ENCODE measurements at regions not wholly inside any gene's neighbourhood (a gene's known extent, or its start where the extent isn't known, plus 50 kb on each side); places are given as distances from the start of the nearest gene placed in this dataset.
"Not testable (repeated sequence)": the region's sequence is repeated elsewhere in the genome, so short reads cannot be mapped to it uniquely, and the experiment has no call there.

DNA sequence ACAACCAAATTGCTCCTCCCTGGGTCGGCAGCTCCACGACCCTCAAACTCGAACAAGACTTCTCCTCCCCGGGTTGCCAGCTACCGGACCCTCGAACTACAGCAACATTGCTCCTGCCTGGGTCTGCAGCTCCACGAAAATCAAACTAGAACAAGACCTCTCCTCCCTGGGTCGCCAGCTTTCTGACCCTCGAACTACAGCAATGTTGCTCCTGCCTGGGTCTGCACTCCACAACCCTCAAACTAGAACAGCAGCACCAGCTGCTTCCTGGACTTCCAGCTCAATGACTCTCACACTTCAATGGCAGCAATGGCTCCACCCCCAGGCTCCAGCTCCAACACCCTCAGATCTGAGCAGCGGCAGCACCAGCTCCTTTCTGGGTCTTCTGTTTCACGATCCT lies 311.6 kb downstream of the PREX1 start:
- TF ChIP-seq, protein P1, sequence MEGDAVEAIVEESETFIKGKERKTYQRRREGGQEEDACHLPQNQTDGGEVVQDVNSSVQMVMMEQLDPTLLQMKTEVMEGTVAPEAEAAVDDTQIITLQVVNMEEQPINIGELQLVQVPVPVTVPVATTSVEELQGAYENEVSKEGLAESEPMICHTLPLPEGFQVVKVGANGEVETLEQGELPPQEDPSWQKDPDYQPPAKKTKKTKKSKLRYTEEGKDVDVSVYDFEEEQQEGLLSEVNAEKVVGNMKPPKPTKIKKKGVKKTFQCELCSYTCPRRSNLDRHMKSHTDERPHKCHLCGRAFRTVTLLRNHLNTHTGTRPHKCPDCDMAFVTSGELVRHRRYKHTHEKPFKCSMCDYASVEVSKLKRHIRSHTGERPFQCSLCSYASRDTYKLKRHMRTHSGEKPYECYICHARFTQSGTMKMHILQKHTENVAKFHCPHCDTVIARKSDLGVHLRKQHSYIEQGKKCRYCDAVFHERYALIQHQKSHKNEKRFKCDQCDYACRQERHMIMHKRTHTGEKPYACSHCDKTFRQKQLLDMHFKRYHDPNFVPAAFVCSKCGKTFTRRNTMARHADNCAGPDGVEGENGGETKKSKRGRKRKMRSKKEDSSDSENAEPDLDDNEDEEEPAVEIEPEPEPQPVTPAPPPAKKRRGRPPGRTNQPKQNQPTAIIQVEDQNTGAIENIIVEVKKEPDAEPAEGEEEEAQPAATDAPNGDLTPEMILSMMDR (IDR thresholded peaks at IDR 0.05): not testable (repeated sequence)
- TF ChIP-seq POLR2A (IDR thresholded peaks at IDR 0.05): not testable (repeated sequence)

Measured in esophagus squamous epithelium (tissue), 4 donors.